PC-3 (cell line): ENCODE measurements at regions not wholly inside any gene's neighbourhood (a gene's known extent, or its start where the extent isn't known, plus 50 kb on each side); places are given as distances from the start of the nearest gene placed in this dataset.

Experiments
- ATAC-seq: fragments of 200-7000 bp; cut with Tn5 transposase; 2 replicates; pipeline ENCODE4 v1.9.1; 2020; ENCODE audit warnings: mild to moderate bottlenecking, moderate library complexity
- BruUV-seq: library from RNA; stranded (reverse); fragments of 400-500 nt; replicated peaks from 2 replicates; lab custom pipeline; 2021; lab: Mats Ljungman, UMichigan
- CTCF ChIA-PET: fragments of 300-600 bp; sonication (Branson Sonifier 250); formaldehyde crosslinking; loops from one replicate; lab custom pipeline; 2022; ENCODE audit warnings: antibody characterized with exemption; lab: Charles Lee
- POLR2A ChIA-PET: fragments of 300-600 bp; sonication (Branson Sonifier 250); formaldehyde crosslinking; loops from one replicate; lab custom pipeline; 2022; ENCODE audit warnings: antibody characterized with exemption; ENCODE audit not compliant: unreplicated experiment; lab: Charles Lee
- DNase-seq: peaks from one replicate; pipeline ENCODE4 v3.0.0-alpha.2; 2015
- H2AFZ ChIP-seq: fragments of 300-600 bp; sonication (generic); 2 replicates; pipeline ENCODE4 v1.6.0; 2016; ENCODE audit warnings: antibody characterized with exemption, low read length
- H3F3A ChIP-seq: fragments of 300-600 bp; sonication (generic); one replicate; pipeline ENCODE4 v1.6.0; 2017; ENCODE audit warnings: antibody characterized with exemption, low read length, control low read depth, mild to moderate bottlenecking; ENCODE audit not compliant: unreplicated experiment
- H3K27ac ChIP-seq: fragments of 300-600 bp; sonication (generic); 2 replicates; pipeline ENCODE4 v1.5.1; 2016; ENCODE audit warnings: mild to moderate bottlenecking, low read length
- H3K27me3 ChIP-seq: fragments of 300-600 bp; sonication (generic); 2 replicates; pipeline ENCODE4 v1.6.1; 2016; ENCODE audit warnings: low read length, mixed read lengths
- H3K36me3 ChIP-seq: fragments of 300-600 bp; sonication (generic); 2 replicates; pipeline ENCODE4 v1.6.1; 2016; ENCODE audit warnings: low read depth, mixed run types, low read length, mixed read lengths
- H3K4me1 ChIP-seq: fragments of 300-600 bp; sonication (generic); 2 replicates; pipeline ENCODE4 v1.5.1; 2016; ENCODE audit warnings: low read length; ENCODE audit not compliant: insufficient read depth
- H3K4me2 ChIP-seq: fragments of 300-600 bp; sonication (generic); 2 replicates; pipeline ENCODE4 v1.6.0; 2016; ENCODE audit warnings: low read length
- H3K4me3 ChIP-seq: fragments of 300-600 bp; sonication (generic); 2 replicates; pipeline ENCODE4 v1.5.1; 2016; ENCODE audit warnings: mild to moderate bottlenecking, low read length, mixed read lengths
- H3K79me2 ChIP-seq: fragments of 300-600 bp; sonication (generic); 2 replicates; pipeline ENCODE4 v1.6.1; 2017; ENCODE audit warnings: low read length, mixed read lengths
- H3K9ac ChIP-seq: fragments of 300-600 bp; sonication (generic); 2 replicates; pipeline ENCODE4 v1.6.0; 2016; ENCODE audit warnings: mild to moderate bottlenecking, low read length
- H3K9me2 ChIP-seq: fragments of 300-600 bp; sonication (generic); replicated peaks from 2 replicates; pipeline ENCODE4 v1.6.1; 2016; ENCODE audit warnings: mixed run types, low read length, mixed read lengths
- H3K9me3 ChIP-seq: fragments of 300-600 bp; sonication (generic); 2 replicates; pipeline ENCODE4 v1.6.1; 2016; ENCODE audit warnings: low read length, mixed read lengths
- H4K20me1 ChIP-seq: fragments of 300-600 bp; sonication (generic); 2 replicates; pipeline ENCODE4 v1.6.1; 2016; ENCODE audit warnings: low read length, mixed read lengths
- EZH2 ChIP-seq: fragments of 300-600 bp; sonication (generic); IDR thresholded peaks from one replicate; pipeline ENCODE4 v1.6.1; 2017; ENCODE audit warnings: antibody characterized with exemption, mild to moderate bottlenecking, low read length; ENCODE audit not compliant: unreplicated experiment
- EZH2phosphoT487 ChIP-seq: fragments of 300-600 bp; sonication (generic); IDR thresholded peaks from 2 replicates; pipeline ENCODE4 v1.6.1; 2018; ENCODE audit warnings: mild to moderate bottlenecking, antibody characterized with exemption, low read length, borderline replicate concordance
- intact Hi-C: fragments of 100-400 bp; cut with micrococcal nuclease; formaldehyde crosslinking; loops from 2 replicates; pipeline ENCODE4 v1.9.0; 2023
- TF ChIP-seq, protein P1 (sequence below): fragments of 300-600 bp; sonication (generic); conservative IDR thresholded peaks from 2 replicates; pipeline ENCODE4 v1.5.1; 2017; ENCODE audit warnings: antibody characterized with exemption, low read depth, mild to moderate bottlenecking, low read length

DNA sequence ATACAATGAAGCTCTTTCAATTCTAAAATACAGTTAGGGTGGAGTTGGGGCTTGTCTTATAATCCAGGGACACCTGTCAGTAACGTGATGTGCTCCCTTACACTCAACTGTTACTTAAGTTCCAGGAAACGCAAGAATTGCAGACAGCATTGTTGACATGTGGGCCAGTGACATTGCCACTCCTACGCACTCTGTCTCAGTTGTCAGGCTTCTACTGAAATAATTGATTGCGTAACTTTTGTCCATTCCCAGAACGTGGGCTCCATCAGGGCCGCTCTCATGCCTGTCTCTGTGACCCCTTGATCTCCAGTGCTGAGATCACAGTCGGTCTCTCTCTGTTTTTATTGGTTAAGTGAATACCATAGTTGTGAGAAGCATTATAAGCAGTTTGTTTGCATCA is 487.8 kb downstream of the GALR1 start:
- no peaks in the 10 kb centered on the region for H3K9me2 ChIP-seq
- BruUV-seq = no TSS peak
- ATAC-seq (no peak), DNase-seq (no peak)
- CTCF ChIA-PET = no interaction called here
- intact Hi-C loops = no loop called here
- TF ChIP-seq, protein P1, sequence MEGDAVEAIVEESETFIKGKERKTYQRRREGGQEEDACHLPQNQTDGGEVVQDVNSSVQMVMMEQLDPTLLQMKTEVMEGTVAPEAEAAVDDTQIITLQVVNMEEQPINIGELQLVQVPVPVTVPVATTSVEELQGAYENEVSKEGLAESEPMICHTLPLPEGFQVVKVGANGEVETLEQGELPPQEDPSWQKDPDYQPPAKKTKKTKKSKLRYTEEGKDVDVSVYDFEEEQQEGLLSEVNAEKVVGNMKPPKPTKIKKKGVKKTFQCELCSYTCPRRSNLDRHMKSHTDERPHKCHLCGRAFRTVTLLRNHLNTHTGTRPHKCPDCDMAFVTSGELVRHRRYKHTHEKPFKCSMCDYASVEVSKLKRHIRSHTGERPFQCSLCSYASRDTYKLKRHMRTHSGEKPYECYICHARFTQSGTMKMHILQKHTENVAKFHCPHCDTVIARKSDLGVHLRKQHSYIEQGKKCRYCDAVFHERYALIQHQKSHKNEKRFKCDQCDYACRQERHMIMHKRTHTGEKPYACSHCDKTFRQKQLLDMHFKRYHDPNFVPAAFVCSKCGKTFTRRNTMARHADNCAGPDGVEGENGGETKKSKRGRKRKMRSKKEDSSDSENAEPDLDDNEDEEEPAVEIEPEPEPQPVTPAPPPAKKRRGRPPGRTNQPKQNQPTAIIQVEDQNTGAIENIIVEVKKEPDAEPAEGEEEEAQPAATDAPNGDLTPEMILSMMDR = no peak
- TF ChIP-seq EZH2 (no peak), EZH2phosphoT487 (no peak)
- no peak overlapping the region for H3K9ac ChIP-seq
- H3K4me2 ChIP-seq = no peak overlapping the region
- H3F3A ChIP-seq = no peaks in the 10 kb centered on the region
- no peak overlapping the region for H3K27ac ChIP-seq
- peaks cover 27% of the 10 kb centered on the region for H3K27me3 ChIP-seq
- H3K36me3 ChIP-seq = no peaks in the 10 kb centered on the region
- no peaks in the 10 kb centered on the region for H3K4me1 ChIP-seq
- POLR2A ChIA-PET = no interaction called here
- no peak overlapping the region for H3K4me3 ChIP-seq
- no peak overlapping the region for H2AFZ ChIP-seq
- H3K9me3 ChIP-seq = no peaks in the 10 kb centered on the region
- no peaks in the 10 kb centered on the region for H3K79me2 ChIP-seq
- H4K20me1 ChIP-seq = no peaks in the 10 kb centered on the region

DNA sequence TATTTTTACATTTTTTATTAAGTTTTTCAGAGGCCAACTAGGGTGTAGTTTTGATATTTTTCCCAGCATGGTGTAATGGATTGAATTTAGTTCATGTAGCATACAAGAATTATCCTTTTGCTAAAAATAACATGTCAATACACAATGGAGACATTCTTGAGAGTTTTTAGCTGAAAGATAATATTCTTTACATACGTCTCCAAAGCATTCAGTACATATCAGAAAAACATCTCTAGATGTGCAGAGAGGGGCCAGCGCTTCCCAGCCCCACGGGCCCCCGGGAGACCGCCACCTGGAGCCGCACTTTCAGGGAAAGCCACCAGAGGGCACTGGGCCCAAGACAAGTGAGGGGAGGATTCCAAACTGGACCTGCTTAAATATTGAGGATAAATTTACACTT is 499.4 kb downstream of the GALR1 start:
- no peaks in the 10 kb centered on the region for H3K9me2 ChIP-seq
- no peaks in the 10 kb centered on the region for H3K36me3 ChIP-seq
- ATAC-seq (no peak), DNase-seq (peak; percentile 11)
- no TSS peak for BruUV-seq
- POLR2A ChIA-PET = no interaction called here
- TF ChIP-seq, protein P1 = peak; percentile 53
- TF ChIP-seq EZH2phosphoT487 = no peak
- no peak for TF ChIP-seq EZH2
- H3K4me3 ChIP-seq = no peak overlapping the region
- no peaks in the 10 kb centered on the region for H3K4me1 ChIP-seq
- H2AFZ ChIP-seq = no peak overlapping the region
- no peaks in the 10 kb centered on the region for H3F3A ChIP-seq
- H3K27ac ChIP-seq = no peak overlapping the region
- no peak overlapping the region for H3K9ac ChIP-seq
- H3K27me3 ChIP-seq = peaks cover 35% of the 10 kb centered on the region
- intact Hi-C loops = no loop called here
- no peak overlapping the region for H3K4me2 ChIP-seq
- H3K9me3 ChIP-seq = no peaks in the 10 kb centered on the region
- CTCF ChIA-PET = no interaction called here
- H4K20me1 ChIP-seq = no peaks in the 10 kb centered on the region
- no peaks in the 10 kb centered on the region for H3K79me2 ChIP-seq

DNA sequence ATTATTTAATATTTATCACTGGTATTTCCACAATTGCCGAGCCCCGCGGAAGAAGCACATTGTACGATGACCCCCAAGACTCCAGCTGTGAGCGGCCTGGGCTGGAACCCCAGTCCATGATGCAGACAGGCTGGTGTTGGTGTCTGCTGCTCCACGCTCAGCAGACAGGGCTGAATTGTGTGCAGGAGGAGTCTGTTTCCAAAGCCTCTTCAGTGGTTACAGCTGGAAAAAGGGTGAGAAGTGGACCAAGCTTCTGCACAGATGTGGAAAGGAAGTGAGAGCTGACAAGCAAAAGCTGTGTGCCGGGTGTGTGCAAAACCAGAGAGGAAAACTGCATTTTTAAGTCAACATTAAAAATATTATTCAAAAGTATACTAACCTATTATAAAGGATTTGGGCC is 500.4 kb downstream of the GALR1 start:
- ChIA-PET CTCF (no interaction called here), POLR2A (no interaction called here)
- Histone ChIP-seq H3F3A (no peaks in the 10 kb centered on the region), H3K4me3 (no peak overlapping the region), H3K4me2 (no peak overlapping the region), H3K79me2 (no peaks in the 10 kb centered on the region), H4K20me1 (no peaks in the 10 kb centered on the region), H3K4me1 (no peaks in the 10 kb centered on the region), H3K9me3 (no peaks in the 10 kb centered on the region), H3K36me3 (no peaks in the 10 kb centered on the region), H3K9ac (no peak overlapping the region), H2AFZ (no peak overlapping the region), H3K27me3 (peaks cover 41% of the 10 kb centered on the region), H3K9me2 (no peaks in the 10 kb centered on the region), H3K27ac (no peak overlapping the region)
- ATAC-seq (no peak), DNase-seq (no peak)
- TF ChIP-seq, protein P1 = no peak
- TF ChIP-seq EZH2phosphoT487 (no peak), EZH2 (no peak)
- intact Hi-C loops = no loop called here
- BruUV-seq = no TSS peak
